GM12872 (cell line): ENCODE measurements at regions not wholly inside any gene's neighbourhood (a gene's known extent, or its start where the extent isn't known, plus 50 kb on each side); places are given as distances from the start of the nearest gene placed in this dataset.
A peak's percentile ranks its signal among the peaks of the same experiment; 100 is the strongest.

Experiments used
- CTCF ChIP-seq: IDR thresholded peaks from 3 replicates; pipeline ENCODE4 v1.5.1; 2011; ENCODE audit warnings: low read depth, mild to moderate bottlenecking, low read length, moderate library complexity; ENCODE audit not compliant: insufficient read depth

- no peak for TF ChIP-seq CTCF
These were observed 225.6 kb upstream of the HMGA2 start for GRCh38 chr12:65598688-65599087.

GRCh38 chr12:65602253-65602609 lies 222.1 kb upstream of the HMGA2 start:
- no peak for TF ChIP-seq CTCF

GRCh38 chr12:65602610-65603295 lies 221.5 kb upstream of the HMGA2 start:
- TF ChIP-seq CTCF, result peak; percentile 52; the same call in 2 of the 3 replicates

GRCh38 chr12:65603438-65604351 lies 220.6 kb upstream of the HMGA2 start:
- TF ChIP-seq CTCF, result no peak

- no peak for TF ChIP-seq CTCF
These were observed 219.3 kb upstream of the HMGA2 start for GRCh38 chr12:65605019-65605418.

- no peak for TF ChIP-seq CTCF
These were observed 218.1 kb upstream of the HMGA2 start for GRCh38 chr12:65606008-65606766.

- no peak for TF ChIP-seq CTCF
These were observed 216.9 kb upstream of the HMGA2 start for GRCh38 chr12:65607401-65607841.
